Stimulated activated memory B cell treated with anti-CD40 and anti-IgM and Interleukin-4, amounts not matched to agents 10 μg/mL and 1 μg/mL and 100 μg/mL, for 72 hours (primary cell): ENCODE measurements at regions not wholly inside any gene's neighbourhood (a gene's known extent, or its start where the extent isn't known, plus 50 kb on each side); places are given as distances from the start of the nearest gene placed in this dataset.
A peak's percentile ranks its signal among the peaks of the same experiment; 100 is the strongest.

Experiments used
- ATAC-seq: fragments of 150-1000 bp; cut with Tn5 transposase; 2 replicates; pipeline ENCODE4 v1.10.0; 2021
- H3K27ac Mint-ChIP-seq: one replicate; pipeline ENCODE4 v1.8.0; 2022; ENCODE audit warnings: mild to moderate bottlenecking, mixed read lengths
- H3K27me3 Mint-ChIP-seq: one replicate; pipeline ENCODE4 v1.8.0; 2022; ENCODE audit warnings: mixed read lengths
- H3K36me3 Mint-ChIP-seq: one replicate; pipeline ENCODE4 v1.8.0; 2022; ENCODE audit warnings: mixed read lengths
- H3K4me1 Mint-ChIP-seq: one replicate; pipeline ENCODE4 v1.8.0; 2022; ENCODE audit warnings: mixed read lengths
- H3K4me3 Mint-ChIP-seq: one replicate; pipeline ENCODE4 v1.8.0; 2022; ENCODE audit warnings: mild to moderate bottlenecking, moderate library complexity, mixed read lengths
- H3K9me3 Mint-ChIP-seq: one replicate; pipeline ENCODE4 v1.8.0; 2022; ENCODE audit warnings: mixed read lengths

- ATAC-seq, result no peak
- peaks cover 33% of the 10 kb centered on the region for H3K4me1 Mint-ChIP-seq
- no peaks in the 10 kb centered on the region for H3K36me3 Mint-ChIP-seq
- no peak overlapping the region for H3K27ac Mint-ChIP-seq
- no peak overlapping the region for H3K4me3 Mint-ChIP-seq
- no peaks in the 10 kb centered on the region for H3K27me3 Mint-ChIP-seq
- H3K9me3 Mint-ChIP-seq, result no peaks in the 10 kb centered on the region
These were observed 144.8 kb downstream of the GADD45G start for GRCh38 chr9:89749500-89750116.

- ATAC-seq, result no peak
- H3K9me3 Mint-ChIP-seq, result no peaks in the 10 kb centered on the region
- H3K4me3 Mint-ChIP-seq, result no peak overlapping the region
- no peaks in the 10 kb centered on the region for H3K36me3 Mint-ChIP-seq
- no peak overlapping the region for H3K27ac Mint-ChIP-seq
- no peaks in the 10 kb centered on the region for H3K27me3 Mint-ChIP-seq
- H3K4me1 Mint-ChIP-seq, result peaks cover 33% of the 10 kb centered on the region
These were observed 145.4 kb downstream of the GADD45G start for GRCh38 chr9:89750117-89750791.

GRCh38 chr9:89751079-89751825 lies 146.4 kb downstream of the GADD45G start:
- no peaks in the 10 kb centered on the region for H3K36me3 Mint-ChIP-seq
- ATAC-seq, result no peak
- no peak overlapping the region for H3K4me3 Mint-ChIP-seq
- H3K4me1 Mint-ChIP-seq, result peaks cover 27% of the 10 kb centered on the region
- H3K27me3 Mint-ChIP-seq, result no peaks in the 10 kb centered on the region
- no peaks in the 10 kb centered on the region for H3K9me3 Mint-ChIP-seq
- H3K27ac Mint-ChIP-seq, result no peak overlapping the region

GRCh38 chr9:89752154-89752553 lies 147.3 kb downstream of the GADD45G start:
- ATAC-seq, result no peak
- H3K27me3 Mint-ChIP-seq, result no peaks in the 10 kb centered on the region
- H3K4me1 Mint-ChIP-seq, result peaks cover 27% of the 10 kb centered on the region
- no peaks in the 10 kb centered on the region for H3K36me3 Mint-ChIP-seq
- H3K9me3 Mint-ChIP-seq, result no peaks in the 10 kb centered on the region
- H3K4me3 Mint-ChIP-seq, result no peak overlapping the region
- no peak overlapping the region for H3K27ac Mint-ChIP-seq

- H3K27me3 Mint-ChIP-seq, result no peaks in the 10 kb centered on the region
- no peak overlapping the region for H3K27ac Mint-ChIP-seq
- peaks cover 18% of the 10 kb centered on the region for H3K4me1 Mint-ChIP-seq
- no peaks in the 10 kb centered on the region for H3K36me3 Mint-ChIP-seq
- H3K4me3 Mint-ChIP-seq, result no peak overlapping the region
- no peaks in the 10 kb centered on the region for H3K9me3 Mint-ChIP-seq
- peak; percentile 40 for ATAC-seq
These were observed 148.8 kb downstream of the GADD45G start for GRCh38 chr9:89753472-89754055.

GRCh38 chr9:89754193-89754592 lies 149.4 kb downstream of the GADD45G start:
- H3K27ac Mint-ChIP-seq, result no peak overlapping the region
- no peaks in the 10 kb centered on the region for H3K9me3 Mint-ChIP-seq
- no peaks in the 10 kb centered on the region for H3K27me3 Mint-ChIP-seq
- peaks cover 13% of the 10 kb centered on the region for H3K4me1 Mint-ChIP-seq
- no peaks in the 10 kb centered on the region for H3K36me3 Mint-ChIP-seq
- no peak for ATAC-seq
- no peak overlapping the region for H3K4me3 Mint-ChIP-seq

GRCh38 chr9:89755821-89756220 lies 151.0 kb downstream of the GADD45G start:
- peaks cover 8% of the 10 kb centered on the region for H3K4me1 Mint-ChIP-seq
- ATAC-seq, result no peak
- no peak overlapping the region for H3K27ac Mint-ChIP-seq

GRCh38 chr9:89756891-89757537 lies 152.2 kb downstream of the GADD45G start:
- H3K36me3 Mint-ChIP-seq, result no peaks in the 10 kb centered on the region
- no peak overlapping the region for H3K27ac Mint-ChIP-seq
- peaks cover 8% of the 10 kb centered on the region for H3K4me1 Mint-ChIP-seq
- no peak for ATAC-seq
- no peak overlapping the region for H3K4me3 Mint-ChIP-seq
- no peaks in the 10 kb centered on the region for H3K27me3 Mint-ChIP-seq
- H3K9me3 Mint-ChIP-seq, result no peaks in the 10 kb centered on the region

More at GRCh38 chr9:89755821-89756220, 151.0 kb downstream of the GADD45G start:
- Mint-ChIP-seq H3K27me3 (no peaks in the 10 kb centered on the region), H3K9me3 (no peaks in the 10 kb centered on the region), H3K36me3 (no peaks in the 10 kb centered on the region), H3K4me3 (no peak overlapping the region)

GRCh38 chr9:89757776-89758528 lies 153.1 kb downstream of the GADD45G start:
- no peaks in the 10 kb centered on the region for H3K9me3 Mint-ChIP-seq
- no peak overlapping the region for H3K4me3 Mint-ChIP-seq
- no peak for ATAC-seq
- H3K36me3 Mint-ChIP-seq, result no peaks in the 10 kb centered on the region
- H3K27me3 Mint-ChIP-seq, result no peaks in the 10 kb centered on the region
- peaks cover 8% of the 10 kb centered on the region for H3K4me1 Mint-ChIP-seq
- H3K27ac Mint-ChIP-seq, result no peak overlapping the region

GRCh38 chr9:89759572-89759971 lies 154.8 kb downstream of the GADD45G start:
- no peak for ATAC-seq
- Mint-ChIP-seq H3K4me3 (no peak overlapping the region), H3K9me3 (no peaks in the 10 kb centered on the region), H3K27ac (no peak overlapping the region), H3K27me3 (no peaks in the 10 kb centered on the region), H3K36me3 (no peaks in the 10 kb centered on the region), H3K4me1 (no peaks in the 10 kb centered on the region)

GRCh38 chr9:89760123-89760522 lies 155.3 kb downstream of the GADD45G start:
- Mint-ChIP-seq H3K27ac (no peak overlapping the region), H3K27me3 (no peaks in the 10 kb centered on the region), H3K36me3 (no peaks in the 10 kb centered on the region), H3K9me3 (no peaks in the 10 kb centered on the region), H3K4me1 (no peaks in the 10 kb centered on the region), H3K4me3 (no peak overlapping the region)
- no peak for ATAC-seq

GRCh38 chr9:89764217-89764616 lies 159.4 kb downstream of the GADD45G start:
- H3K36me3 Mint-ChIP-seq, result no peaks in the 10 kb centered on the region
- no peaks in the 10 kb centered on the region for H3K9me3 Mint-ChIP-seq
- ATAC-seq, result no peak
- no peaks in the 10 kb centered on the region for H3K27me3 Mint-ChIP-seq
- H3K4me1 Mint-ChIP-seq, result no peaks in the 10 kb centered on the region
- no peak overlapping the region for H3K27ac Mint-ChIP-seq
- no peak overlapping the region for H3K4me3 Mint-ChIP-seq

GRCh38 chr9:89765211-89765946 lies 160.6 kb downstream of the GADD45G start:
- ATAC-seq, result no peak
- H3K4me1 Mint-ChIP-seq, result peaks cover 3% of the 10 kb centered on the region
- H3K9me3 Mint-ChIP-seq, result no peaks in the 10 kb centered on the region
- H3K27ac Mint-ChIP-seq, result no peak overlapping the region
- no peaks in the 10 kb centered on the region for H3K36me3 Mint-ChIP-seq
- H3K4me3 Mint-ChIP-seq, result no peak overlapping the region
- H3K27me3 Mint-ChIP-seq, result no peaks in the 10 kb centered on the region

GRCh38 chr9:89766991-89767390 lies 162.2 kb downstream of the GADD45G start:
- Mint-ChIP-seq H3K4me1 (peaks cover 15% of the 10 kb centered on the region), H3K27ac (no peak overlapping the region), H3K36me3 (no peaks in the 10 kb centered on the region), H3K9me3 (no peaks in the 10 kb centered on the region), H3K27me3 (no peaks in the 10 kb centered on the region), H3K4me3 (no peak overlapping the region)
- no peak for ATAC-seq
